ENCODE measurements at regions not wholly inside any gene's neighbourhood (a gene's known extent, or its start where the extent isn't known, plus 50 kb on each side); places are given as distances from the start of the nearest gene placed in this dataset.

- no peak for TF ChIP-seq GATA2 (IDR thresholded peaks at IDR 0.05; ENCODE audit: low read depth, low read length)
- no peak for TF ChIP-seq GATA3 (IDR thresholded peaks at IDR 0.05; ENCODE audit: low read depth, low read length)
Observed at GRCh38 chr5:58075907-58076306, 384.0 kb downstream of the PLK2 start.
